CD4-positive, alpha-beta T cell (primary cell): ENCODE measurements at regions not wholly inside any gene's neighbourhood (a gene's known extent, or its start where the extent isn't known, plus 50 kb on each side); places are given as distances from the start of the nearest gene placed in this dataset.

Source experiments
- ATAC-seq: fragments of 200-7000 bp; cut with Tn5 transposase; one replicate; pipeline ENCODE4 v1.10.0; 2022; ENCODE audit warnings: mild to moderate bottlenecking; ENCODE audit not compliant: poor library complexity
- CTCF ChIA-PET: fragments of 350-600 bp; sonication (Branson Sonifier 250); formaldehyde crosslinking; loops from one replicate; lab custom pipeline; 2021; ENCODE audit warnings: antibody characterized with exemption, inconsistent platforms; lab: Charles Lee
- POLR2A ChIA-PET: fragments of 350-600 bp; sonication (Branson Sonifier 250); formaldehyde crosslinking; loops from one replicate; lab custom pipeline; 2021; ENCODE audit warnings: antibody characterized with exemption, inconsistent platforms; lab: Charles Lee
- DNase-seq, 14 experiments: peaks; one replicate each; pipeline ENCODE4 v3.0.0-alpha.2; 2013 to 2020; ENCODE audit warnings: mixed read lengths in 2 of 14
- H3K27ac ChIP-seq, 2 donors: one replicate each; pipeline versions ENCODE4 v1.5.1 to v1.7.0; 2013; ENCODE audit warnings: low read length in 2 of 2, low read depth in 1 of 2, mild to moderate bottlenecking in 1 of 2
- H3K27me3 ChIP-seq, 2 experiments: 1 replicate in 1 of 2; 2 replicates in 1 of 2; pipeline versions ENCODE4 v1.6.1 to v1.7.0; 2013; ENCODE audit warnings: low read length in 2 of 2, control low read depth in 1 of 2, mild to moderate bottlenecking in 1 of 2, moderate library complexity in 1 of 2; ENCODE audit not compliant: insufficient read depth in 2 of 2, control insufficient read depth in 1 of 2
- H3K36me3 ChIP-seq: one replicate; pipeline ENCODE4 v1.6.1; 2013; ENCODE audit warnings: low read length, control low read depth; ENCODE audit not compliant: insufficient read depth
- H3K4me1 ChIP-seq: one replicate; pipeline ENCODE4 v1.6.1; 2013; ENCODE audit warnings: low read length, control low read depth; ENCODE audit not compliant: insufficient read depth
- H3K4me3 ChIP-seq: one replicate; pipeline ENCODE4 v1.5.1; 2013; ENCODE audit warnings: mild to moderate bottlenecking, low read length, moderate library complexity
- H3K9me3 ChIP-seq, 2 experiments: 1 replicate in 1 of 2; 2 replicates in 1 of 2; pipeline versions ENCODE4 v1.6.1 to v1.7.0; 2013; ENCODE audit warnings: low read length in 2 of 2, mild to moderate bottlenecking in 2 of 2, control low read depth in 1 of 2, moderate library complexity in 1 of 2; ENCODE audit not compliant: control insufficient read depth in 1 of 2, insufficient read depth in 1 of 2
- H3K27ac Mint-ChIP-seq: one replicate; pipeline ENCODE4 v1.8.0; 2020; ENCODE audit warnings: mixed read lengths
- H3K27me3 Mint-ChIP-seq: one replicate; pipeline ENCODE4 v1.8.0; 2021; ENCODE audit warnings: mixed read lengths
- H3K36me3 Mint-ChIP-seq: one replicate; pipeline ENCODE4 v1.8.0; 2021; ENCODE audit warnings: low read depth, mixed read lengths
- H3K4me1 Mint-ChIP-seq: one replicate; pipeline ENCODE4 v1.8.0; 2021; ENCODE audit warnings: low read depth, mixed read lengths
- H3K4me3 Mint-ChIP-seq: one replicate; pipeline ENCODE4 v1.8.0; 2020; ENCODE audit warnings: mild to moderate bottlenecking, mixed read lengths
- H3K9me3 Mint-ChIP-seq: one replicate; pipeline ENCODE4 v1.8.0; 2020; ENCODE audit warnings: mixed read lengths
- CTCF ChIP-seq: fragments of 200-600 bp; IDR thresholded peaks from one replicate; pipeline ENCODE4 v1.8.0; 2022; ENCODE audit warnings: antibody characterized with exemption, mild to moderate bottlenecking
- intact Hi-C, 2 experiments: fragments of 100-400 bp; cut with DNase I in 1 of 2; cut with micrococcal nuclease in 1 of 2; formaldehyde crosslinking; loops; one replicate each; pipeline versions ENCODE4 v1.15.1 to v1.9.0; 2023 to 2025; cut with DNase I, micrococcal nuclease

GRCh38 chr5:103721183-103721582, 158.6 kb upstream of the NUDT12 start:
- no peak for TF ChIP-seq CTCF
- ChIA-PET POLR2A (no interaction called here), CTCF (no interaction called here)
- Histone ChIP-seq H3K4me3 (no peak overlapping the region), H3K9me3 (peaks cover 5 to 9% of the 10 kb centered on the region in 2 experiments), H3K27me3 (no peaks in the 10 kb centered on the region), H3K36me3 (no peaks in the 10 kb centered on the region), H3K4me1 (no peaks in the 10 kb centered on the region), H3K27ac (no peak overlapping the region)
- H3K9me3 Mint-ChIP-seq: peaks cover 10% of the 10 kb centered on the region
- no peaks in the 10 kb centered on the region for H3K27me3 Mint-ChIP-seq
- ATAC-seq: no peak
- H3K4me1 Mint-ChIP-seq: no peaks in the 10 kb centered on the region
- no peak for DNase-seq
- no peak overlapping the region for H3K27ac Mint-ChIP-seq
- intact Hi-C loops: no loop called here
- no peak overlapping the region for H3K4me3 Mint-ChIP-seq
- no peaks in the 10 kb centered on the region for H3K36me3 Mint-ChIP-seq

GRCh38 chr5:103718108-103718507, 155.5 kb upstream of the NUDT12 start:
- Histone ChIP-seq H3K36me3 (no peaks in the 10 kb centered on the region), H3K9me3 (peaks cover 5 to 9% of the 10 kb centered on the region in 2 experiments), H3K27ac (no peak overlapping the region), H3K27me3 (no peaks in the 10 kb centered on the region), H3K4me3 (no peak overlapping the region), H3K4me1 (no peaks in the 10 kb centered on the region)
- POLR2A ChIA-PET: no interaction called here
- Mint-ChIP-seq H3K27me3 (no peaks in the 10 kb centered on the region), H3K27ac (no peak overlapping the region), H3K4me1 (no peaks in the 10 kb centered on the region), H3K4me3 (no peak overlapping the region), H3K36me3 (no peaks in the 10 kb centered on the region), H3K9me3 (peaks cover 10% of the 10 kb centered on the region)
- TF ChIP-seq CTCF: no peak
- intact Hi-C loops: no loop called here
- no peak for DNase-seq
- no peak for ATAC-seq
- CTCF ChIA-PET: no interaction called here

- TF ChIP-seq CTCF: no peak
- H3K36me3 ChIP-seq: no peaks in the 10 kb centered on the region
- no peaks in the 10 kb centered on the region for H3K4me1 Mint-ChIP-seq
Observed at GRCh38 chr5:103708601-103709000, 146.0 kb upstream of the NUDT12 start.

More at GRCh38 chr5:103708601-103709000, 146.0 kb upstream of the NUDT12 start:
- Mint-ChIP-seq H3K27ac (no peak overlapping the region), H3K9me3 (peaks cover 9% of the 10 kb centered on the region), H3K4me3 (no peak overlapping the region), H3K36me3 (no peaks in the 10 kb centered on the region), H3K27me3 (no peaks in the 10 kb centered on the region)
- ChIA-PET CTCF (no interaction called here), POLR2A (no interaction called here)
- intact Hi-C loops: no loop called here
- Histone ChIP-seq H3K27ac (no peak overlapping the region), H3K27me3 (no peaks in the 10 kb centered on the region), H3K4me3 (no peak overlapping the region), H3K9me3 (peaks cover 0 to 4% of the 10 kb centered on the region in 2 experiments), H3K4me1 (no peaks in the 10 kb centered on the region)
- ATAC-seq (no peak), DNase-seq (no peak)
